ENCODE measurements at regions not wholly inside any gene's neighbourhood (a gene's known extent, or its start where the extent isn't known, plus 50 kb on each side); places are given as distances from the start of the nearest gene placed in this dataset.
"Not testable (repeated sequence)": the region's sequence is repeated elsewhere in the genome, so short reads cannot be mapped to it uniquely, and the experiment has no call there.

DNA sequence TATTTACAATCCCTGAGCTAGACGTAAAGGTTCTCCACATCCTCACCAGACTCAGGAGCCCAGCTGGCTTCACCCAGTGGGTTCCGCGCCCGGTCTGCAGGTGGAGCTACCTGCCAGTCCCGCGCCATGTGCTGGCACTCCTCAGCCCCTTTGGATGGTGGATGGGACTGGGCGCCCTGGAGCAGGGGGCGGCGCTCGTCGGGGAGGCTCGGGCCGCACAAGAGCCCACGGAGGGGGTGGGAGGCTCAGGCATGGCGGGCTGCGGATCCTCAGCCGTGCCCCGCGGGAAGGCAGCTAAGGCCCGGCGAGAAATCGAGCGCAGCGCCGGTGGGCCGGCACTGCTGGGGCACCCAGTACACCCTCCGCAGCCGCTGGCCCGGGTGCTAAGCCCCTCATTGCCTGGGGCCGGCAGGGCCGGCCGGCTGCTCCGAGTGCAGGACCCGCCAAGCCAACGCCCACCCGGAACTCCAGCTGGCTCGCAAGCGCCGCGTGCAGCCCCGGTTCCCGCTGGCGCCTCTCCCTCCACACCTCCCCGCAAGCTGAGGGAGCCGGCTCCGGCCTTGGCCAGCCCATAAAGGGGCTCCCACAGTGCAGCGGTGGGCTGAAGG lies 448.3 kb downstream of the COL11A1 start:
- not testable (repeated sequence) for DNase-seq

DNA sequence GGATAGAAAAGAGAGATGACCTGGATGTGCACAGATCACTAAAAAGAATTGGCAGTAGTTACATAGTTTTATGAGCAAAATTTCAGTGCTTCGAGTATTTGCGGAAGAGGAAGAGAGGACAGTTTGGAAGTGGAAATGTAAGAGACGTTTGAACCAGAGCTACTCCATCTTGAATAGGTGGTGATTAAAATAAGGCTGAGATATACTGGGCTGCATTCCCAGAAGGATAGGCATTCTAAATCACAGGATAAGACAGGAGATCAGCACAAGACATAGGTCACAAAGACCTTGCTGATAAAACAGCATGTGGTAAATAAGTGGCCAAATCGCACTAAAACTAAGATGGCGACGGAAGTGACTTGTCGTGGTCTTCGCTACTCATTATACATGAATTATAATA lies 453.3 kb downstream of the COL11A1 start:
- DNase-seq = no peak

DNA sequence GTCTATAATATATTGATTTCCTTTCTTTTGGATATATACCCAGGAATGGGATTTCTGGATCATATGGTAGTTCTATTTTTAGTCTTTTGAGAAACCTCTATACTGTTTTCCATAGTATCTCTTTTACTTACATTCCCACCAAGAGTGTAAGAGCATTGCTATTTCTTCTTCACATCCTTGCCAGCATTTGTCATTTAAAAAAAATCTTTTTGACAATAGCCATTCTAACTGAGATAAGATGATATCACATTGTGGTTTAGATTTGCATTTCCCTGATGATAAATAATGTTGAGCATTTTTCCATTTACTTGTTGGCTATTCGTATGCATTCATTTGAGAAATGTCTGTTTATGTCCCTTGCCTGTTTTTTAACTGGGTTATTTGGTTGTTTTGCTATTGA lies 467.4 kb downstream of the COL11A1 start:
- no peak for DNase-seq

DNA sequence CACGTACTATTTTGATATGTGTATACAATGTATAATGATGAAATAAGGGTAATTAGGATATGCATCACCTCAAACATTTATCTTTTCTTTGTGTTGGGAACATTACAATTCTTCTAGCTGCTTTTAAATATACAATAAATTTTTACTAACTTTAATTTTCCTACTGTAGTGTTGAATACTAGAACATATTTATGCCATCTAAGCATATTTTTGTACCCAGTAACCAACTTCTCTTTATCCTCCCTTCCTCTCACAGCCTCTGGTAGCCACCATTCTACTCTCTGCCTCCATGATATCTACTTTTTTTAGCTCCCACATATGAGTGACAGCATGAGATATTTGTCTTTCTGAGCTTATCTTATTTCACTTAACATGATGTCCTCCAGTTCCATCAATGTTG lies 468.0 kb downstream of the COL11A1 start:
- no peak for DNase-seq

DNA sequence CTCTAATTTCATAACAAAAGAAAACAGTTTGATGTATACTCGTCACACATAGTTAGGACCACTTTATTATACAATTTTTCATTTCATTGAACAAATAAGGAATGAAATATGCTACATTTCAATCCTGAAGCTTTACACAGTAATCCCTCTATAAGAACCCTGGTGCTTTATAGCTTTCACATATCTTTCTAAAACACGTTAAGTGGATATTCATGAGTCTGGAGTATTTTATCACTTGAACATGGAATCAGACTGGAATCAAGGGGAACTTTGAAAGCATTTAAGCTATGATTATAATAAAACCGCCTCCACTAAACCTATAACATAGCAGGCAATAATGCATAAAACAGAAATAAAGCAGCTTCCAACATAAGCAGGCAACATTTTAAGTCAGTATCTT lies 476.6 kb downstream of the COL11A1 start:
- DNase-seq = no peak

DNA sequence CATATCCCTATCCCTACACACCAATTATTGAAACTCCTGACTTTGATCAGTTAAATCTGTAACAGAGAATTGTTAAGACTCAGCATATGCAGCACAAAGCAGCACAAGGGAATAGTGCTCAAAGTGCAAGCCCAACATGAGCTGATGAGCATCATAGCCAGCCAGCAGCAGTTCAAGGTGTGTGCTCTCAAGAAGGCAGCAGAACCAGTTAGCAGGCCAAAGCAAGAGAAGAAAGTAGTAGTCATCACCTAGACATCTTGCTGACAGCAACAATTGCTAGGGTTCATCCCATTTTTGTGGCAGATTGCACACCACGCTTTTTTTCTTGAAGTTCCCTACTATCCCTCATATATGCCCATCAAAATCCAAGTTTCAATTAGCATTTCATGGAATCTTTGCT lies 478.3 kb downstream of the COL11A1 start:
- DNase-seq = no peak

DNA sequence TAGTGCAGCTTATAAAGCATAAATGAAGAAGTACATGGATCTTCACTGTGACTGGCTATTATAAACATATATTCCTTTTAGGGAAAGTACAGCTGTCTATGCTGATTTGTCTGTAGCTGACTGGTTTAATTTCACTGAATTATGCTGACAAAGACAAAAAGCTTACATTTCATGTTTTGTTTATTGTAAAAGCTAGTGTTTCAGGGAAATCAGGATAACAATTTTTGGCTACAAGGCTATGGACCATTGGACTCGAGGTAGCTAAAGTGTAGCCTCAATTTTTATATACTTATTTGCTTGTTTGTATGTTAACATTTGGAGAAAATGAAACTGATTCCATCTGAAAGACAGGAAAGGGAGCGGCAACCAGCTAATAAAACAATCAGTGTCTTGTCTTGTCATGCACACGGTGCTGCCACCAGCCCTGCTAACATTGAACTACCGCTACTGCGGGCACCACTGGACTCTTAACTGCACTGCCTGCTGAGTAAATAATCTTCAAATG lies 480.2 kb downstream of the COL11A1 start:
- no peak for DNase-seq

DNA sequence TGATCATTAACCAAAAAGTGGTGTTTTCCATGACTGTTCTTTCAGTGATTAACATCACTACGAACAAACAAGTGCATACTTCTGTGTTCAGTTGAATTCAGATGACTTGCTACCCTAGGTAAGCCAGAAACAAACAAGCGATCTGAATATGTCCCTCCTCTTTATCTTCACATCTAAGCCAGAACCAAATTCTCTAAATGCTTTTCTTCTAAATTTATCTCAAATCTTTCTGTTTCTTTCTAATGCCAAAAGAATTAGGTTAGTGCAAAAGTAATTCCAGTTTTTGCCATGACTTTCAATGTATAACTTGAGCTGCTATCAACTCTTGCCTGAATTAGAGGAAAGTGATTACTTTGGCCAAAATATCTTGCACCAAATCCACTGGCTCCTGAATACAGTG lies 481.2 kb downstream of the COL11A1 start:
- DNase-seq = no peak

DNA sequence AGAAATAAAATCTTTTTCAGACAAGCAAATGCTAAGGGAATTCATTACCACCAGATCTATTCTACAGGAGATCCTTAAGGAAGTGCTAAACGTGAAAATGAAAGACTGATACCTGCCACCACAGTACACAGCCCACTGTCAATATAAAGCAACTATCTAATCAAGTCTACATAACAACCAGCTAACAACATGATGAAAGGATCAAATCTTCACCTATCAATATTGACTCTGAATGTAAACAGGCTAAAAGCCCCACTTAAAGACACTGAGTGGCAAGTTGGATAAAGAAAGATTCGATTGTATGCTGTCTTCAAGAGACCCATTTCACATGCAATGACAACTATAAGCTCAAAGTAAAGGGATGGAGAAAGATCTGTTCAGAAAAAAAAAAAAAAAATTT lies 492.4 kb downstream of the COL11A1 start:
- no peak for DNase-seq

DNA sequence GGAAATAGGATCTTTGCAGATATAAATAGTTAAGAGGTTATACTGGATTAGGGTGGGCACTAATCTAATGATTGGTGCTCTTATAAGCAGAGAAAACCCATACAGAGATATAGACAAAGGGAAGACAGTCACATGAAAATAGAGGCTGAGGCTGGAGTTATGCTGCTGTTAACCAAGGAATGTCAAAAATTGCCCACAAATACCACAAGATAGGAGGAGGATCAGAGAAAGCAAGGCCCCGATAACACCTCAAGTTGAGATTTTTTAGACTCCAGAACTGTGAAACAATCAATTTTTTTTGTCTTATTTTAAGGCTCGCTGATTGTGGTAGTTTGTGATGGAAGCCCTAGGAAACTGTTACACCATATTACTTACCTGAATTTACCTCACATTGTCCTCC lies 513.2 kb downstream of the COL11A1 start:
- no peak for DNase-seq

DNA sequence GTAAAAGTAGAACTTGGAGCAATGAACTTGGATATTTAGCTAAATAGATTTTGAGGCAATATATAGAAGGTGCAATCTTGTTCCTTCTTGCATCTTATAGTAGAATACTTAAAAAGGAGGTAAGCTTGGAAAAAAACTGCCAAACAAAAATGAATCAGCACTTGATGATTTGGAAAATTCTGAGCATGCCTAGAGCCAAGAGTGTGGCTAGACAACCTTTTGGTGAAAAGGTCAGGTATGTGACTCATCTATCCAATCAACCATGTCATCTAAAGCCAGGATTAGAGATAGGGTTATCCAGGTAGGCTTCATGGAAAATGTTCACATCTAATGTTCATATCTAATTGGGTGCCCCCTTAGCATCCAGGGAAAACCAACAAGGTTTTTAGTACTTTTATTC lies 515.0 kb downstream of the COL11A1 start:
- no peak for DNase-seq

DNA sequence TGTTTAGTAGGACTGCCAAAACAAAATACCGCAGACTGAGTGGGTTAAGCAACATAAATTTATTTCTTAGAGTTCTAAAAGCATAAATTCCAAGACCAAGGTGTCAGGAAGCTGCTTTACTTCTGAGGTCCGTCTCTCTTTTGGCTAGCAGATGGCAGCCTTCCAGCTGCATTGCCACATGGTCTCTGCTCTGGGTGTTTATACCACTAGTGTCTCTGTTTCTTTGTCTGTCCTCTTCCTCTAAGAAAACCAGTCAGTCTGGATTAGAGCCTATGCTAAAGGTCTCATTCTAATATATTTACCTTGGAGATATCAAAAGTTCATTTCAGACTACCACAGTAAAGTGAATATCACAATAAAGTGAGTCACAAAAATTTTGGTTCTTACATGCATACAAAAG lies 519.8 kb downstream of the COL11A1 start:
- no peak for DNase-seq

DNA sequence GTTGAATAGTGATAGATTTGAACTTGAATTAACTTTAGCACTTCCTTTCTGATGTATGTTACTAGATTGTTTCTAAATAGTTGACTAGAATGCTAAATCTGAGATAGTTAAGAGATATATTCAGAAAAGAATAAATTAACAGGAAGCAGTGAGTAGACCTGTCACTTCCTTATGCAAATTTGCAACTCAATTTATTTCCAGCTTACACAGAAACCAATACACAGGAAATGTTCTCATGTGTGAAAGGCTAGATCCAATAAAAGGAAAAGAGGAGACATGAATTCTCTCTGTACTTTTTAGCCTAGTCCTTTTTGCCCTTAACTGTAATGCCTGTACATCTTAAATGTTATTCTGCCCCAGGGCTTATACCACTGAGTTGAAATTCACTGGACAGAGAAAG lies 522.3 kb downstream of the COL11A1 start:
- DNase-seq = no peak

DNA sequence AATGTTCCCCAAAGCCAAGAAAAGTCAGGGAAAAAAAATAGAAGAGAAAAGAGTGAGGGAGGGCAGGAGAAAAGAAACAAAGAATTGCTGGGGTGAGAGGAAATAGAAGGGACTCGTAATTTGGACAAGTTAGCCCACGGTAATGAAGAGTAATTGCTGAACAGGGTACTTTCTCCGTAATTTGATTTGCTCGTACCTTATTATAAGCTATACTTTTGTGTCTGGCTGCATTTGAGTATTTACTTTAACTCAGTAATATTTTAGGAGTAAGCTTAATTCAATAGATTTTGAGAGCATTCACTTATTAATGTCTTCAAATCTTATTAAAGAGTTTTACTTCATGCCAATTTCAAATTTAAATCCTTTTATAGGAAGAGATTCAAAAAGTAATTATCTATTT lies 527.5 kb downstream of the COL11A1 start:
- no peak for DNase-seq

DNA sequence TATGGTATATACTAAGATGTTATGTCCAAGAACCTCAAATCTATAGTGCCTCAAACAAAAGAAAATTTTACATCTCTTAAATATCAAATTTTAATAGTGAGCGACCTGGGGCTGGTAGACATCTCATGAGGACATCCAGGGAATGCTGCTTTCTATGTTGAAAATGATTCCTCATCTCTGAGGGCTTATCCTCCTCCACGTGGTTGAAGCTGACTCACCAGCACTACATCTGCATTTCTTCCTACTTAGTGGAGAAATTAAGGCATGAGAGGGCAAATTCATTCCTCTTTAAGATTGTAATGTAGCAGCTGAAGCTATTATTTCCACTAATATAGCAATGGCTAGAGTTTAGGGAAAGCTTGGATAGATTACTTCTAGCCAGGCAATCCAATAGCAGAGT lies 529.5 kb downstream of the COL11A1 start:
- DNase-seq = no peak

DNA sequence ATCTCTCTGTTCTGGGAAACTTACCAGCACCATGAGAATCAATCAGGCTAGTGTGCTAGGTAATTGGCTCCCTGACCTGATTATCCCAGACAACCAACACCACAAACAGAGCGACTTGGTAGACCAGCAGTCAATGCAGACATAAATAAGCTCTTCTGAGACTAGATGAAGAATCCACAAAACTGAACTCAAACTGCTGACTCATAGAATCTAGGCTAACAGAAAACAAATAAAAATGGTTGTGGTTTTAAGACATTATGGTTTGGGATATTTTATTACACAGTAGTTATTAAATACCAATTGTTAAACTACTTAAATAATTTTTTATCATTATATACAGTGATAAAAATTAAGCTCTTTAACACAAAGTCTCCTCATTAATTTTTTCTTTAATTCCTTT lies 535.7 kb downstream of the COL11A1 start:
- no peak for DNase-seq

DNA sequence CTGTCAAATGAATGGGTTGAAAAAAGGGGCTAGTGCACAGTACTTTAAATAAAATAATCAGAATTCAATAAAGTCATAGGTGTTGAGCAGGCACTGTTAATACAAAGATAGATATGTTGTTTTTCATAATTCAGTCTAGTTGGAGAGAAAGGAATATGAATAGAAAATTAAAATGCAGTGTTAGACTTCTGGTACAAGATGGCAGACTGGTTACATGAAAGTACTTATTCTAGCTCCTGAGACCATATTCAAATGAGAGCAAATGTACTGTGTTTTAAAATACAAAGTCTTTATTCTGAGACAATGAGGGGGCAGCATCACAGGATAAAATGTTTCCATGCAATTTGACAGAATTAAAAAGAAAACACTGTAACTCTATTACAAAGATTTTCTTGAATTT lies 542.1 kb downstream of the COL11A1 start:
- no peak for DNase-seq

DNA sequence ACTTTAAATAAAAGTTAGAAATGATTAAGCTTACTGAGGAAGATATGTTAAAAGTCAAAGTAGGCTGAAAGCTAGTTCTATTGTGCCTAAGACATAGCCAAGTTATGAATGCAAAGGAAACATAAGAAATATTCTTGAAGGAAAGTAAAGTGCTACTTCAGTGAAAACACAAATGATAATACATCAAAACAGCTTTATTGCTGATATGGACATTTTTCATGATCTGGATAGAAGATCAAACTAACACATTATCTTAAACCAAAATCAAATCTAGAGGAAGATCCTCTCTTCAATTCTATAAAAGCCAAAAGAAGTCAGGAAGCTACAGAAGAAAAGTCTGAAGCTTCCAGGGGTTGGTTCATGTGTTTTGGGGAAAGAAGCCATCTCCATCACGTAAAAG lies 545.9 kb downstream of the COL11A1 start:
- no peak for DNase-seq

DNA sequence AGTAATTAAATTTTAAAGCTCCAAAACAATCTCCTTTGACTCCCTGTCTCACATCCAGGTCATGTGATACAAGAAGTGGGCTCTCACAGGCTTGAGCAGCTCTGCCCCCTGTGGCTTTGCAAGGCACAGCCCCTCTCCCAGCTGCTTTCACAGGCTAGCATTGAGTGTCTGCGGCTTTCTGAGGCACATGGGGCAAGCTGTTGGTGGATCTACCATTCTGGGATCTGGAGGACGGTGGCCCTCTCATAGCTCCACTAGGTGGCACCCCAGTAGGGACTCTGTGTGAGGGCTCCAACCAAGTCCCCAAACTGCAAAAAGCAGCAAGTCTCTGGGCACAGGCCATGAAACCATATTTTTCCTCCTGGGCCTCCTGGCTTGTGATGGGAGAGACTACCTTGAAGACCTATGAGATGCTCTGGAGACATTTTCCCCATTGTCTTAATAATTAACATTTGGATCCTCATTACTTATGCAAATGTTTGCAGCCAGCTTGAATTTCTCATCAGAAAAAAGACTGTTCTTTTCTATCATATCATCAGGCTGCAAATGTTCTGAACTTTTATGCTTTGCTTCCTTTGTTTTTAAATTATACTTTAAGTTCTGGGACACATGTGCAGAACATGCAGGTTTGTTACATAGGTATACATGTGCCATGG lies 554.1 kb upstream of the OLFM3 start:
- no peak for DNase-seq

DNA sequence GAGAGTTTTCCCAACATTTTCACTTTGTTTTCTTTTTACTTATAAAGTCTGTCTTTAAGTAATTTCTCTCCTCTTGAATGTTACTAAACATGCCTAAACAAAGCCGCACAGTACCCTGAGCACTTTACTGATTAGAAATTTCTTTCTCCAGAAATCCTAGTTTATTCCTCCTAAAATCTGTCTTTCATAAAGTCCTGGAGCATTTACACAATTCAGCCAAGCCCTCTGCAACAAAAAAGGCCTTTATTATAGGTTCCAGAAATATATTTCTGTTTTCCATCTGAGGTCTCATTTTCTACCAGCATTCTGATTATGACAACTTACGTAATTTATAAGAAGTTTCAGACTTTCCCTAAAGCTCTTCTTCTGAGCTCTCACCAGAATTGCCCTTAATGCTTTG lies 549.5 kb upstream of the OLFM3 start:
- no peak for DNase-seq

DNA sequence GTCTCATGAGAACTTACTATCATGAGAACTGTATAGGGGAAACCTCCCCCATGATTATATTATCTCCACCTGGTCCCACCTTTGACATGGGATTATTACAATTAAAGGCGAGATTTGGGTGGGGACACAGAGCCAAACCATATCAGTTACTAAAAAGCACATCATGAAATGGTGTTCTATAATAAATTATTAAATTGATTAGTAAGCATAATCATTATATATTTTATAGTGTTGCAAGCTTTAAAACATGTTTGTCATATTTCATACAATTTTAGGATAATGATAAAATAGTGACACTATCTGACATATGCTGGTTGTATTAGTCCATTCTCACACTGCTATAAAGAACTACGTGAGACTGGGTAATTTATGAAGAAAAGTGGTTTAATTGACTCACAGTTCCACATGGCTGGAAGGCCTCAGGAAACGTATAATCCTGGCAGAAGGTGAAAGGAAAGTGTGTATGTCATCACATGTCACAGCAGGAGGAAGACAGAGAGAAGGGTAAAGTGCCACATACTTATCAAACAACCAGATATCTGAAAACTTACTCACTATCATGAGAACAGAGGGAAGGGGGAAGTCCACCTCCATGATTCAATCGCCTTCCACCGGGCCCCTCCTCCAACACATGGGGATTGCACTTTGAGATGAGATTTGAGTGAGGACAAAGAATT lies 539.2 kb upstream of the OLFM3 start:
- no peak for DNase-seq

DNA sequence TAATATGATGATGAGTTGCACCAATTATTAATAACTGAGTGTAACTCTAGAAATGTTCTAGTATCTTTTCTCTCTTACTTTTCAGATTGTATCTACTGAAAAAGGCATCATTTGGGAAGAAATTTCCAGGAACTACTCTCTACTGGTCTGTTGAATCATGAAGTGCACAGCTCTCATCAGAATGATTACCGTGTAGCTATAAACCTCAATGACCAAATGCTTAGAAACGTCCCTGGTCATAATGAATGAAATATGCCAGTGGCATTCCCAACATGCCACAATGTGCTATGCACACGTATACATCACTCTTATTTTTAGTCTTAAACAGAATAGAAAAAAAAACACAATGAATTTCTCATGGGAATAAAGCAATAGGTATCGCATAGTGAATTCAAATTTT lies 534.3 kb upstream of the OLFM3 start:
- DNase-seq = no peak

DNA sequence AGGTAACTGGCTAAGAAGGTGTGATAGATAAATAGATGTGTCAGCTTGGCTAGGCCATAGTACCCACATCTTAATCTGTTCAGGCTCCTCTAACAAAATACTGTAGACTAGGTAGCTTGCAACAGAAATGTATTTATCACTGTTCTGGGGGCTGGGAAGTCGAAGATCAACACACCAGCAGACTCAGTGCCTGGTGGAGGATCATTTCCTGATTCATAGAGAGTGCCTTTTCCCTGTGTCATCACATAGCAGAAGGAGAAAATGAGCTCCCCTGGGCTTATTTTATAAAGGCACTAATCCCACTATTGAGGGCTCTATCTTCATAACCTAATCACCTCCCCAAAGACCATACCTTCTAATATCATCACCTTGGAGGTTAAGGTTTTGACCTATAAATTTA lies 532.7 kb upstream of the OLFM3 start:
- DNase-seq = no peak

DNA sequence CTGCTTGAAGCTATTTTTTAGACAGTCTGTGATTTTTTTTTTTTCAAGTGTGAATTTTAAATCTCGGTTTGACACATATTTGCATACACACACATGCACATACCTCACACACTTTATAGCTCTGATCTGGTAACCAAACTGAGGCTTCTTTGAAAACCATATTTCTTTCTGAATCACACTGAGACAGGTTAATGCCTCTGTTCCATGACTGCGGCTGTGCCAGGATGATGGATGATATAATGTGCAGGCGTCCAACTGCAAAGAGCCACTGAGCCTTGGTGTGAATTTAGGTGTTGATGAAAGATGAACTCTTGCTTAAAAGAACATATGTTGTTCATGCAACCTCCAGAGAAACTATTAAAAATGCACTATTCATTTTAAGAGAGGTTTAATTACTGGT lies 504.0 kb upstream of the OLFM3 start:
- no peak for DNase-seq

DNA sequence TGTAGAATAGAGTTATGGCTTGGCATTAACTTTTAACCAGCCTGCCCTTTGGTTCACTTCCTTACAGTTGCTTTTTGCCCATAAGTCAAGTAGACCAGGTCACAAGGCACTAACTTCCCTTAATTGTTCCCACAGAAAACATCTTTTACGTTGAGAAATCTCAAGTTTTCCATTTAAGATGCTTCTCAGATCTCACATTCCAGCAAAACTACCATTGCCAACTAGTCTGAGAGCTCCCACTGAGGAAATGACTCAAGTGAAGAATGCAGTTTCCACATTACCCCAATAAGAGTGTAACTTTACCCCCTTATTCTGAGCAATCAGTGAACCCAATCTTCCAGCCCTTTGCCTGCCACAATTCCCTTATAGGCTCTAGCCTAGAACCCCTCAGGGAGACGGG lies 502.2 kb upstream of the OLFM3 start:
- no peak for DNase-seq
